OCI-LY7 (cell line): ENCODE measurements at regions not wholly inside any gene's neighbourhood (a gene's known extent, or its start where the extent isn't known, plus 50 kb on each side); places are given as distances from the start of the nearest gene placed in this dataset.

Experiments used
- BruUV-seq: library from RNA; stranded (reverse); fragments of 400-500 nt; replicated peaks from 2 replicates; lab custom pipeline; 2021; lab: Mats Ljungman, UMichigan
- CTCF ChIA-PET: fragments of 300-600 bp; sonication (Branson Sonifier 250); formaldehyde crosslinking; loops from one replicate; lab custom pipeline; 2022; ENCODE audit warnings: antibody characterized with exemption; ENCODE audit not compliant: unreplicated experiment; lab: Charles Lee
- POLR2A ChIA-PET: fragments of 300-600 bp; sonication (Branson Sonifier 250); formaldehyde crosslinking; loops from one replicate; lab custom pipeline; 2022; ENCODE audit warnings: antibody characterized with exemption; lab: Charles Lee
- DNase-seq: peaks from one replicate; pipeline ENCODE4 v3.0.0-alpha.2; 2015; ENCODE audit warnings: low spot score
- H2AFZ ChIP-seq: fragments of 200-600 bp; sonication (generic), shearing (Covaris generic); 2 replicates; pipeline ENCODE4 v1.6.1; 2014; ENCODE audit warnings: mild to moderate bottlenecking, antibody characterized with exemption, low read length, moderate library complexity
- H3K27ac ChIP-seq: fragments of 200-600 bp; sonication (generic); 2 replicates; pipeline ENCODE4 v1.5.1; 2014; ENCODE audit warnings: mixed run types, low read depth, mild to moderate bottlenecking, moderate library complexity, low read length, inconsistent platforms; ENCODE audit not compliant: poor library complexity, severe bottlenecking
- H3K36me3 ChIP-seq: fragments of 200-600 bp; sonication (generic); 2 replicates; pipeline ENCODE4 v1.6.1; 2014; ENCODE audit warnings: mild to moderate bottlenecking, antibody characterized with exemption, low read length, moderate library complexity, mixed read lengths; ENCODE audit not compliant: insufficient read depth
- H3K4me1 ChIP-seq: fragments of 200-600 bp; sonication (generic); 2 replicates; pipeline ENCODE4 v1.5.1; 2014; ENCODE audit warnings: mild to moderate bottlenecking, low read length; ENCODE audit not compliant: insufficient read depth, poor library complexity, severe bottlenecking
- H3K4me2 ChIP-seq: fragments of 200-600 bp; sonication (generic); 2 replicates; pipeline ENCODE4 v1.6.1; 2014; ENCODE audit warnings: mild to moderate bottlenecking, low read length
- H3K4me3 ChIP-seq: fragments of 200-600 bp; sonication (generic); 2 replicates; pipeline ENCODE4 v1.5.1; 2014; ENCODE audit warnings: mild to moderate bottlenecking, low read depth, low read length; ENCODE audit not compliant: poor library complexity, severe bottlenecking
- H3K79me2 ChIP-seq: fragments of 200-600 bp; sonication (generic); 2 replicates; pipeline ENCODE4 v1.6.1; 2016; ENCODE audit warnings: low read depth, mild to moderate bottlenecking, low read length, moderate library complexity, mixed read lengths; ENCODE audit not compliant: insufficient read depth
- H3K9me2 ChIP-seq: fragments of 200-600 bp; sonication (generic); 2 replicates; pipeline ENCODE4 v1.6.1; 2016; ENCODE audit warnings: mild to moderate bottlenecking, low read length, mixed read lengths; ENCODE audit not compliant: insufficient read depth
- H3K9me3 ChIP-seq: fragments of 200-600 bp; sonication (generic); 2 replicates; pipeline ENCODE4 v1.6.1; 2014; ENCODE audit warnings: mild to moderate bottlenecking, mixed run types, low read length, mixed read lengths
- H4K20me1 ChIP-seq: fragments of 200-600 bp; sonication (generic); 2 replicates; pipeline ENCODE4 v1.6.1; 2014; ENCODE audit warnings: mild to moderate bottlenecking, antibody characterized with exemption, low read length, moderate library complexity, mixed read lengths; ENCODE audit not compliant: insufficient read depth
- EZH2phosphoT487 ChIP-seq: fragments of 200-600 bp; sonication (generic); IDR thresholded peaks from 2 replicates; pipeline ENCODE4 v1.6.1; 2018; ENCODE audit warnings: low read depth, borderline replicate concordance, mild to moderate bottlenecking, mixed run types, antibody characterized with exemption, low read length, moderate library complexity, mixed read lengths
- intact Hi-C: fragments of 100-400 bp; cut with micrococcal nuclease; formaldehyde crosslinking; loops from one replicate; pipeline ENCODE4 v1.10.0; 2022; ENCODE audit not compliant: unreplicated experiment
- TF ChIP-seq, protein P1 (sequence below): fragments of 200-600 bp; sonication (generic); conservative IDR thresholded peaks from 2 replicates; pipeline ENCODE4 v1.5.1; 2014; ENCODE audit warnings: mild to moderate bottlenecking, antibody characterized with exemption, low read length, moderate library complexity, mixed read lengths

DNA sequence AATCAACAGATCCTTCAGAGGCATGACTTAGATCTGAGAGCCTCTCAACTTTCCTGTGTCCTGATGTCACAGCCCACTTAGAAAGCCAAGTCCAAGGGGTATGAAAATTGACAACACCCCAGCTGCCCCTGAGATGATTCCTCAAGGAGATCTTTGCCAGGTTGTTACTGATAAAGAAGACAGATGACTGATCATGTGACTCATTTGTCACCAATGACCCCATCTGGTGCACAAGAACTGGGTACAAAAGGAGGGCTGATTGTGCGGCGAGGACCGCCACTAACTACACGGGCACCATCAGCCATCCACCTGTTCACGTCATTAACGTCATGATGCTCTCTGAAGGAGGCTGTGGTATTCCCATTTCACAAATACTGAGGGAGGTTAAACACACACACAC is 583.2 kb upstream of the KLF4 start:
- POLR2A ChIA-PET = no interaction called here
- H2AFZ ChIP-seq = no peak overlapping the region
- H3K4me2 ChIP-seq = no peak overlapping the region
- no TSS peak for BruUV-seq
- H3K9me2 ChIP-seq = no peaks in the 10 kb centered on the region
- no peaks in the 10 kb centered on the region for H4K20me1 ChIP-seq
- no peaks in the 10 kb centered on the region for H3K79me2 ChIP-seq
- H3K4me3 ChIP-seq = no peak overlapping the region
- H3K36me3 ChIP-seq = no peaks in the 10 kb centered on the region
- no peaks in the 10 kb centered on the region for H3K9me3 ChIP-seq
- DNase-seq = no peak
- no peaks in the 10 kb centered on the region for H3K4me1 ChIP-seq
- intact Hi-C loops = no loop called here
- CTCF ChIA-PET = no interaction called here
- H3K27ac ChIP-seq = no peak overlapping the region
- TF ChIP-seq EZH2phosphoT487 = no peak

DNA sequence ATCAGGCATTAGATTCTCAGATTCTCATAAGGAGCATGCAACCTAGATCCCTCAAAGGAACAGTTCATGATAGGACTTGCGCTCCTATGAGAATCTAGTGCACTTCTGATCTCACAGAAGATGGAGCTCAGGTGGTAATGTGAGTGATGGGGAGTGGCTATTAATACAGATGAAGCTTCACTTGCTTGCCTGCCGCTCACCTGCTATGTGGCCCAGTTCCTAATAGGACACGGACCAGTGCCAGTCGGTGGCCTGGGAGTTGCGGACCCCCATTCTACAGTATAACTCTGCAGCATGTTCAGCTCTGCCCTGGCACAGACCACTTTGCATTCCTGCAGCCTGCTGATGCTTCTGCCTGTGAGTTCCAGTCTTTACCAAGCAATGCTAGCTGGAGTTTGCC is 581.3 kb upstream of the KLF4 start:
- TF ChIP-seq, protein P1, sequence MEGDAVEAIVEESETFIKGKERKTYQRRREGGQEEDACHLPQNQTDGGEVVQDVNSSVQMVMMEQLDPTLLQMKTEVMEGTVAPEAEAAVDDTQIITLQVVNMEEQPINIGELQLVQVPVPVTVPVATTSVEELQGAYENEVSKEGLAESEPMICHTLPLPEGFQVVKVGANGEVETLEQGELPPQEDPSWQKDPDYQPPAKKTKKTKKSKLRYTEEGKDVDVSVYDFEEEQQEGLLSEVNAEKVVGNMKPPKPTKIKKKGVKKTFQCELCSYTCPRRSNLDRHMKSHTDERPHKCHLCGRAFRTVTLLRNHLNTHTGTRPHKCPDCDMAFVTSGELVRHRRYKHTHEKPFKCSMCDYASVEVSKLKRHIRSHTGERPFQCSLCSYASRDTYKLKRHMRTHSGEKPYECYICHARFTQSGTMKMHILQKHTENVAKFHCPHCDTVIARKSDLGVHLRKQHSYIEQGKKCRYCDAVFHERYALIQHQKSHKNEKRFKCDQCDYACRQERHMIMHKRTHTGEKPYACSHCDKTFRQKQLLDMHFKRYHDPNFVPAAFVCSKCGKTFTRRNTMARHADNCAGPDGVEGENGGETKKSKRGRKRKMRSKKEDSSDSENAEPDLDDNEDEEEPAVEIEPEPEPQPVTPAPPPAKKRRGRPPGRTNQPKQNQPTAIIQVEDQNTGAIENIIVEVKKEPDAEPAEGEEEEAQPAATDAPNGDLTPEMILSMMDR = no peak
- TF ChIP-seq EZH2phosphoT487 = no peak
- BruUV-seq = no TSS peak
- ChIA-PET CTCF (no interaction called here), POLR2A (interaction anchor here (0.6 to 0.7 kb wide), 2 partner anchors 36 to 765 kb away, joined by 3 read pairs; no protein-coding TSS in a partner anchor)
- H3K4me3 ChIP-seq = no peak overlapping the region
- no peak for DNase-seq
- intact Hi-C loops = no loop called here
- no peaks in the 10 kb centered on the region for H3K9me3 ChIP-seq
- H3K9me2 ChIP-seq = no peaks in the 10 kb centered on the region
- no peak overlapping the region for H2AFZ ChIP-seq
- no peaks in the 10 kb centered on the region for H3K79me2 ChIP-seq
- no peaks in the 10 kb centered on the region for H4K20me1 ChIP-seq
- no peaks in the 10 kb centered on the region for H3K36me3 ChIP-seq
- no peaks in the 10 kb centered on the region for H3K4me1 ChIP-seq
- H3K27ac ChIP-seq = no peak overlapping the region
- no peak overlapping the region for H3K4me2 ChIP-seq

DNA sequence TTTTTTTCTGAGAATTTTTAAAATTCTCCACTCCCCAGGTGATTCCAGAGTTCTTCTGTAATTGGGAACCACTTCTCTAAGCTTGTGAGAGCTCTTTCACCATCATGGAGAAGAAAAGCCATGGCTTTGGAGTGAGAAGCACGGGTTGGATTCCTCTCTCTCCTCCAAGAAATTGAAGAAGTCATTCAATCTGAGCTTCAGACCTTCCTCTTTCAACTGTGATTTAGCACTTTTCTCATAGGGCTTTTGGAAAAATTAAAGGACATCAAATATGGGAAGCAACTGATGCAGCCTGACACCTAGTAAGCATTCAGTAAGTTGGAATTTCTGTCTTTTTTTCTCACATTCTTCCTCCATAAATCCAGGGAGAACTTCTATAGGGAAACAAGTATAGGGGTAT is 580.4 kb upstream of the KLF4 start:
- no peak overlapping the region for H2AFZ ChIP-seq
- H3K4me1 ChIP-seq = no peaks in the 10 kb centered on the region
- CTCF ChIA-PET = no interaction called here
- H3K9me3 ChIP-seq = no peaks in the 10 kb centered on the region
- no peaks in the 10 kb centered on the region for H3K79me2 ChIP-seq
- intact Hi-C loops = no loop called here
- DNase-seq = no peak
- no peak overlapping the region for H3K4me2 ChIP-seq
- no peak overlapping the region for H3K4me3 ChIP-seq
- no TSS peak for BruUV-seq
- TF ChIP-seq EZH2phosphoT487 = no peak
- TF ChIP-seq, protein P1 = no peak
- POLR2A ChIA-PET = interaction anchor here (0.6 kb wide), 2 partner anchors 37 to 1545 kb away, joined by 3 read pairs; no protein-coding TSS in a partner anchor
- H3K27ac ChIP-seq = no peak overlapping the region
- no peaks in the 10 kb centered on the region for H3K36me3 ChIP-seq
- no peaks in the 10 kb centered on the region for H4K20me1 ChIP-seq
- no peaks in the 10 kb centered on the region for H3K9me2 ChIP-seq
